ENCODE measurements at regions not wholly inside any gene's neighbourhood (a gene's known extent, or its start where the extent isn't known, plus 50 kb on each side); places are given as distances from the start of the nearest gene placed in this dataset.

GRCh38 chr3:101940521-101941317, 91.4 kb downstream of the NFKBIZ start:
- DNase-seq, result peak in 2 of 3 donors; percentile 54 to 59
- TF ChIP-seq, protein P1, sequence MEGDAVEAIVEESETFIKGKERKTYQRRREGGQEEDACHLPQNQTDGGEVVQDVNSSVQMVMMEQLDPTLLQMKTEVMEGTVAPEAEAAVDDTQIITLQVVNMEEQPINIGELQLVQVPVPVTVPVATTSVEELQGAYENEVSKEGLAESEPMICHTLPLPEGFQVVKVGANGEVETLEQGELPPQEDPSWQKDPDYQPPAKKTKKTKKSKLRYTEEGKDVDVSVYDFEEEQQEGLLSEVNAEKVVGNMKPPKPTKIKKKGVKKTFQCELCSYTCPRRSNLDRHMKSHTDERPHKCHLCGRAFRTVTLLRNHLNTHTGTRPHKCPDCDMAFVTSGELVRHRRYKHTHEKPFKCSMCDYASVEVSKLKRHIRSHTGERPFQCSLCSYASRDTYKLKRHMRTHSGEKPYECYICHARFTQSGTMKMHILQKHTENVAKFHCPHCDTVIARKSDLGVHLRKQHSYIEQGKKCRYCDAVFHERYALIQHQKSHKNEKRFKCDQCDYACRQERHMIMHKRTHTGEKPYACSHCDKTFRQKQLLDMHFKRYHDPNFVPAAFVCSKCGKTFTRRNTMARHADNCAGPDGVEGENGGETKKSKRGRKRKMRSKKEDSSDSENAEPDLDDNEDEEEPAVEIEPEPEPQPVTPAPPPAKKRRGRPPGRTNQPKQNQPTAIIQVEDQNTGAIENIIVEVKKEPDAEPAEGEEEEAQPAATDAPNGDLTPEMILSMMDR (IDR thresholded peaks at IDR 0.05), result no peak
- no peak for TF ChIP-seq POLR2A (IDR thresholded peaks at IDR 0.05)
- peak overlapping the region in 1 of 4 donors; percentile 21 for H3K27ac ChIP-seq
- H3K4me3 ChIP-seq, result no peak overlapping the region
- H3K9me3 ChIP-seq, result no peaks in the 10 kb centered on the region
- H3K36me3 ChIP-seq, result no peaks in the 10 kb centered on the region
- H3K4me1 ChIP-seq, result peaks cover 0 to 7% (median 5%) of the 10 kb centered on the region in 4 donors
- H3K27me3 ChIP-seq, result no peaks in the 10 kb centered on the region

DNA sequence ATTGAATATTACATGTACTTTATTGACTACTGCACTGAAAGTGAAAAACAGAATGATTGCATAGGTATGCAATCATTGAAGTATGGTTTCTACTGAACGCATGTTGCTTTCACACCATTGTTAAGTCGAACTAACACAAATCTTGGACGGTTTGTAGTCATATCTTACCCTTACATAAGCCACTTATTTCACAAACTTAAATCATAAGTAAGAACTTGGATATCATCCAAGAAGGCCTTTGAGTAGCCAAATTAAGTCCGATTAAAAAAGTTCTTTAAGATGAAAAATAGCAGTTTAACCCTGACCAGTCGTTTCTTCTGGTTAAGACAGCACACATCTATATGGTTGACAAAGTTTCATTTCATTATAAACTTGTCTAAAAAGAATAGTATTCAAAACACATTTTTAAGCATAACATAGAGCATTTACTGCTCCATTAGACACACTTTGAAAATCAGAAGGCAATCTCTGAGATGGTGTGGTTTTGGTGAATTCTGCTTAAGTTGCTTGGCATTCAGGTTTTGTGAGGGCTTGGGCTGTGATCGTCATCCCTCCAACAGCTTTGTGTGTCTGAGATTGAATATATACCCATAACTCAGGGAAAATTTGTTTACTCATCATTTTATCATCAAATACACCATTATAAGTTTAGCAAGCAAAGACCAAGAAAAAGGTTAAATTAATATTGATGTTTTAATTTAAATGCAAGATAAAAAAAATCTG, 92.2 kb downstream of the NFKBIZ start:
- H3K4me1 ChIP-seq, result peaks cover 0 to 7% (median 5%) of the 10 kb centered on the region in 4 donors
- no peaks in the 10 kb centered on the region for H3K9me3 ChIP-seq
- DNase-seq, result no peak
- no peak overlapping the region for H3K4me3 ChIP-seq
- no peaks in the 10 kb centered on the region for H3K27me3 ChIP-seq
- H3K36me3 ChIP-seq, result no peaks in the 10 kb centered on the region
- peak overlapping the region in 1 of 4 donors; percentile 19 for H3K27ac ChIP-seq
- TF ChIP-seq, protein P1 (IDR thresholded peaks at IDR 0.05), result no peak
- TF ChIP-seq POLR2A (IDR thresholded peaks at IDR 0.05), result no peak

- Histone ChIP-seq H3K4me3 (no peak overlapping the region), H3K36me3 (no peaks in the 10 kb centered on the region), H3K27ac (peak overlapping the region in 1 of 4 donors; percentile 58), H3K4me1 (peaks cover 0 to 7% (median 5%) of the 10 kb centered on the region in 4 donors), H3K27me3 (no peaks in the 10 kb centered on the region), H3K9me3 (no peaks in the 10 kb centered on the region)
- no peak for DNase-seq
- no peak for TF ChIP-seq POLR2A (IDR thresholded peaks at IDR 0.05)
- TF ChIP-seq, protein P1 (IDR thresholded peaks at IDR 0.05), result no peak
These were observed 93.0 kb downstream of the NFKBIZ start for GRCh38 chr3:101942356-101942755.

- TF ChIP-seq POLR2A (IDR thresholded peaks at IDR 0.05), result no peak
- TF ChIP-seq, protein P1 (IDR thresholded peaks at IDR 0.05), result no peak
- H3K9me3 ChIP-seq, result no peaks in the 10 kb centered on the region
These were observed 93.7 kb downstream of the NFKBIZ start for GRCh38 chr3:101943029-101943428.

GRCh38 chr3:101944308-101944707, 95.0 kb downstream of the NFKBIZ start:
- H3K4me1 ChIP-seq, result peaks cover 0 to 5% (median 0%) of the 10 kb centered on the region in 4 donors
- H3K36me3 ChIP-seq, result no peaks in the 10 kb centered on the region
- H3K27me3 ChIP-seq, result no peaks in the 10 kb centered on the region
- DNase-seq, result no peak
- no peak for TF ChIP-seq POLR2A (IDR thresholded peaks at IDR 0.05)
- TF ChIP-seq, protein P1 (IDR thresholded peaks at IDR 0.05), result no peak
- H3K4me3 ChIP-seq, result no peak overlapping the region
- H3K27ac ChIP-seq, result no peak overlapping the region
- H3K9me3 ChIP-seq, result no peaks in the 10 kb centered on the region

More at GRCh38 chr3:101943029-101943428, 93.7 kb downstream of the NFKBIZ start:
- Histone ChIP-seq H3K36me3 (no peaks in the 10 kb centered on the region), H3K27ac (peak overlapping the region in 1 of 4 donors; percentile 27), H3K27me3 (no peaks in the 10 kb centered on the region), H3K4me1 (peaks cover 0 to 5% (median 3%) of the 10 kb centered on the region in 4 donors), H3K4me3 (no peak overlapping the region)
- no peak for DNase-seq

All from Peyer's patch (tissue), 4 donors.